Erythroblast (primary cell): ENCODE measurements at regions not wholly inside any gene's neighbourhood (a gene's known extent, or its start where the extent isn't known, plus 50 kb on each side); places are given as distances from the start of the nearest gene placed in this dataset.

Experiments
- GATA1 ChIP-seq: IDR thresholded peaks from 2 replicates; pipeline ENCODE4 v1.6.1; 2011; ENCODE audit warnings: low read depth, mild to moderate bottlenecking, control low read depth, low read length, moderate library complexity
- POLR2A ChIP-seq: IDR thresholded peaks from 2 replicates; pipeline ENCODE4 v1.6.1; 2011; ENCODE audit warnings: mild to moderate bottlenecking, low read length

DNA sequence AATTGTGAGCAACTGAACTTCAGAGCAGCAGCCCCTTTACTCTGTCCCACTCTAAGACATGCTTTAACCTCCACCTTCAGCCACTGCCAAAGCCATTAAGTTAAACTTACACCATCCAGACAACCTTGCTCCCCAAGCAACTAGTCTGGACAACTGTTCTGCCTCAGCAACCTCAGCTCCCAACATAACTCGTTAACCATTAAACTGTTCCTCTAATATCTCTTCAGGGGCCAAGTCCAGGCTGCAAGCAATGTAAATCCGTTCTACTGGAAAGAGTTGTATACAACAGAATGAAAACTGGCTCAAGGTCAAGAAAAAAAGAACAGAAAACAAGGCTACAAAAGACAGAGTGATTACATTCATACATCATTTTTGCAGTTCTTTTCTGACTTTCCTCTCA is 131.7 kb upstream of the TARS1 start:
- TF ChIP-seq POLR2A (no peak), GATA1 (no peak)
